ENCODE measurements at regions not wholly inside any gene's neighbourhood (a gene's known extent, or its start where the extent isn't known, plus 50 kb on each side); places are given as distances from the start of the nearest gene placed in this dataset.

DNA sequence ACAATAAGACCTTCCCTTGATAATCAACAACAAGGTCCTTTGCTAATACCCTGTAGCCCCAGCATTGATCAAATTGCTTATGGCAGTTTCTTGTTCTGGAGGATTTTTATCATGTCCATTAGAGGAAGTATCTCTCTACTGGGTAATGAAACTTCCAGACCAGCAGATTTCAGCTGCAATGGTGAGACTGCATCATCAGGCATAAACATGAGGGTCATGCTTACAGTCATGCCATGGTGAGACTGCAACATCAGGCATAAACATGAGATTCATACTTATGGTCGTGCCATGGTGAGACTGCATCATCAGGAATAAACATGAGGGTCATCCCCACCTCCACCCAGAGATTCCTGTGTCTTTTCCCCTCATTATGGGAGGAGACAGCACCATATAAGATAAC, 129.0 kb upstream of the LIPC start:
- TF ChIP-seq, protein P1, sequence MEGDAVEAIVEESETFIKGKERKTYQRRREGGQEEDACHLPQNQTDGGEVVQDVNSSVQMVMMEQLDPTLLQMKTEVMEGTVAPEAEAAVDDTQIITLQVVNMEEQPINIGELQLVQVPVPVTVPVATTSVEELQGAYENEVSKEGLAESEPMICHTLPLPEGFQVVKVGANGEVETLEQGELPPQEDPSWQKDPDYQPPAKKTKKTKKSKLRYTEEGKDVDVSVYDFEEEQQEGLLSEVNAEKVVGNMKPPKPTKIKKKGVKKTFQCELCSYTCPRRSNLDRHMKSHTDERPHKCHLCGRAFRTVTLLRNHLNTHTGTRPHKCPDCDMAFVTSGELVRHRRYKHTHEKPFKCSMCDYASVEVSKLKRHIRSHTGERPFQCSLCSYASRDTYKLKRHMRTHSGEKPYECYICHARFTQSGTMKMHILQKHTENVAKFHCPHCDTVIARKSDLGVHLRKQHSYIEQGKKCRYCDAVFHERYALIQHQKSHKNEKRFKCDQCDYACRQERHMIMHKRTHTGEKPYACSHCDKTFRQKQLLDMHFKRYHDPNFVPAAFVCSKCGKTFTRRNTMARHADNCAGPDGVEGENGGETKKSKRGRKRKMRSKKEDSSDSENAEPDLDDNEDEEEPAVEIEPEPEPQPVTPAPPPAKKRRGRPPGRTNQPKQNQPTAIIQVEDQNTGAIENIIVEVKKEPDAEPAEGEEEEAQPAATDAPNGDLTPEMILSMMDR (IDR thresholded peaks at IDR 0.05; ENCODE audit: insufficient read depth, low read depth, low read length, missing control alignments) = no peak
- no peak for DNase-seq (ENCODE audit: low read depth)
- no peak overlapping the region for H3K4me3 ChIP-seq (ENCODE audit: low read depth, low read length)

DNA sequence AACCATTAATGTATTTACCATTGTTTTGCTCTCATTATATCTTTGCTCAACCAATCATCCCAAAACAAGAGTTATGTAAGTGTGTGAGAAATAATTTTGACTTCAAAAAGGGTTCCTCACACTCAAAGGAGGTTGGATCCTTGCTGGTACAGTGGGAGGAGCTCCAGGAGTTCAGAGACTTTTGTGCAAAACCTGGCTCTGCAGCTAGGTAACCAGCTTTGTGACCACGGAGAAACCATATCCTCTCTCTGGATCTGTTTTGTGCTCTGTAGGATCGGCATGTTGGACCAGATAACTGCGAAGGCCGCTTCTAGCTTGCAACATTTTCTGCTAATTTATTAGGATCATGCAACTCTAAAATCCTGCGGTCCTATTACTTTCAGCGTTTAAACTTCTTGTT, 128.6 kb upstream of the LIPC start:
- no peak overlapping the region for H3K4me3 ChIP-seq (ENCODE audit: low read depth, low read length)
- no peak for DNase-seq (ENCODE audit: low read depth)
- TF ChIP-seq, protein P1 (IDR thresholded peaks at IDR 0.05; ENCODE audit: insufficient read depth, low read depth, low read length, missing control alignments) = no peak

DNA sequence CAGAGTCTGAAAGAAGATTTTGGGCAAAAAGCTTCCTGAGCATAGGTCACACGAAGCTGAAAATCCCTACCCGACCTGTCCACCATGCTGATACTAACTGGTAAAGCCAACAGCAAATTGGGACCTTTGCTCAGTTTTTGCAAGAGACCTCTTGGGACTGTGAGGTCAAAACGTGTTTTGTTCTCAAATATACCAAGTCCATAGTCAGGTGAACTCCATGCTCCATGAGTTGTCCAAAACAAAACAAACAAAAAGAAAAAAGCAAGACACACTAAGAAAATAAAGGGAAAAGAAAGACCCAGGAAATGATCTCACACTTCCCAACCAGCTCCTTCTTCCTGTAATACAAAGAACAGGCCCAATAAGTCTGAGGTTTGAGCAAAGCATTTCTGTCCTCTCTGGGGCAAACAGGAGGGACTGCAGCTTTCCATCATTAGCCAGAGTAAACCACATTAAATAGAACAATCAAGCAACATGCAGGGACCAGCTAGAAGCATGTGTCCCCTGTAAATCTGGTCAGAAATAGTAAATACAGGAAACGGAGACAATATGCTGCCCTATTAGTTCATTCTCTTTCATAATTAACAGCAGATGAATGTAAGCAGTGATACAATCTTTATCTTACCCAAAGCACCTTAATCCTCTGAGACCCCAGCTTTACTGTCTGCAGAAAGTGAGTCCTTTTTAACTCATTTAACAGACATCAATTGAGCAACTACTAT, 125.0 kb upstream of the LIPC start:
- TF ChIP-seq, protein P1 (IDR thresholded peaks at IDR 0.05; ENCODE audit: insufficient read depth, low read depth, low read length, missing control alignments) = no peak
- H3K4me3 ChIP-seq (ENCODE audit: low read depth, low read length) = no peak overlapping the region
- DNase-seq (ENCODE audit: low read depth) = no peak

DNA sequence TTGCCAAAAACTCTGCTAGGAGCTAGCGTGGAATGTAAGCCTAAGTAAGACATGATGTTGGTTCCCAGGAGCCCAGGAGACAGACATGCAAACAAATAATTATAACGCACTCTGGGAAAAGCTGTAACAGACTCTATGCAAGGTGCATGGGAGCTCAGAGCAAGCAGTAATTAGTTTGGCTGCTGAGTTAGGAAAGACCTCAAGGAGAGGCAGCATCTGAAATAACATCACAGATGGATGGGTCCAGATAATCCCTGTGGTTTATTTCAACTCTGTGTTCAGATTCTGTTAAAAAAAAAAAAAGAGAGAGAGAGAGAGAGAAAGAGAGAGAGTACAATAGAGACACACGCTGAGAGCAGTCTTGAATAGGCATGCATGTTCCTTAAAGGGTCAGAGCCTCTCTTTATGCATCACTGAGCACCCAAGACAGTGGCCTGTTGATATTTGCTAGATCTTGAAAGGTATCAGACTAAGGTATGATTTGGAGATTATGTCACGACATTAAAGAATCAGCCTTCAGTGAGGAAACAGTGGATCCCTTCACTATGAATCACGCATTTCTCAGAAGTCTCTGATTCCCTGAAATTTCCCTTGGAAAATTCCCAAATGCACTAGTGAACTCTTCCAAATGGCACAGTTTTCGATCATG, 124.4 kb upstream of the LIPC start:
- H3K4me3 ChIP-seq (ENCODE audit: low read depth, low read length) = no peak overlapping the region
- no peak for DNase-seq (ENCODE audit: low read depth)
- TF ChIP-seq, protein P1 (IDR thresholded peaks at IDR 0.05; ENCODE audit: insufficient read depth, low read depth, low read length, missing control alignments) = no peak

DNA sequence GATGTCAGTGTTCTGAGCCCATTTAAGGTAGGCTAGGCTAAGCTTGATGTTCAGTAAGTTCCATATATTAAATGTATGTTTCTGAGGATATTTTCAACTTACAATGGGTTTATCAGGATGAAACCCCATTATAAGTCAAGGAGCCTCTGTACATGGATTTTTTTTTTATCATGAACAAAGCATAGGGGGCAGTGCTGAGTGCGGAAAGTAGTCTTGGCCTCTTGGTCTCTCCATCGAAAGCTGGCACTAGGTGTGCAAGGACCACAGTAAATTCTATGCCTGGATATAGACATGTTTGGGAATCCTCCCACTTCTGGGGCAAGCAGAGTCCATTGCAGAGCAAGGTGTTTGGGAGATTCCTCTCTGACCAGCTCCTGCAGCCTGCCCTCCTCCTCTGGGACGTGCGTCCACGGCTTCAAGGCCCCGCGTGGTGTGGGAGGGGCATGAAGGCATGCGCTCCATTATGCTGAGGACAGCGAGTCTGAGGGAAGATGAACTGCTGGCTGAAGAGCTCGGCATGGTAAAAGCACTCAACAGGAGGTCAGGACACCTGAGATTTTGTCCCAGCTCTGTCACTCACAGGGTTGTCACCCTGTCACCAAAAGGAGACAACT, 122.9 kb upstream of the LIPC start:
- TF ChIP-seq, protein P1 (IDR thresholded peaks at IDR 0.05; ENCODE audit: insufficient read depth, low read depth, low read length, missing control alignments) = no peak
- no peak overlapping the region for H3K4me3 ChIP-seq (ENCODE audit: low read depth, low read length)
- no peak for DNase-seq (ENCODE audit: low read depth)

DNA sequence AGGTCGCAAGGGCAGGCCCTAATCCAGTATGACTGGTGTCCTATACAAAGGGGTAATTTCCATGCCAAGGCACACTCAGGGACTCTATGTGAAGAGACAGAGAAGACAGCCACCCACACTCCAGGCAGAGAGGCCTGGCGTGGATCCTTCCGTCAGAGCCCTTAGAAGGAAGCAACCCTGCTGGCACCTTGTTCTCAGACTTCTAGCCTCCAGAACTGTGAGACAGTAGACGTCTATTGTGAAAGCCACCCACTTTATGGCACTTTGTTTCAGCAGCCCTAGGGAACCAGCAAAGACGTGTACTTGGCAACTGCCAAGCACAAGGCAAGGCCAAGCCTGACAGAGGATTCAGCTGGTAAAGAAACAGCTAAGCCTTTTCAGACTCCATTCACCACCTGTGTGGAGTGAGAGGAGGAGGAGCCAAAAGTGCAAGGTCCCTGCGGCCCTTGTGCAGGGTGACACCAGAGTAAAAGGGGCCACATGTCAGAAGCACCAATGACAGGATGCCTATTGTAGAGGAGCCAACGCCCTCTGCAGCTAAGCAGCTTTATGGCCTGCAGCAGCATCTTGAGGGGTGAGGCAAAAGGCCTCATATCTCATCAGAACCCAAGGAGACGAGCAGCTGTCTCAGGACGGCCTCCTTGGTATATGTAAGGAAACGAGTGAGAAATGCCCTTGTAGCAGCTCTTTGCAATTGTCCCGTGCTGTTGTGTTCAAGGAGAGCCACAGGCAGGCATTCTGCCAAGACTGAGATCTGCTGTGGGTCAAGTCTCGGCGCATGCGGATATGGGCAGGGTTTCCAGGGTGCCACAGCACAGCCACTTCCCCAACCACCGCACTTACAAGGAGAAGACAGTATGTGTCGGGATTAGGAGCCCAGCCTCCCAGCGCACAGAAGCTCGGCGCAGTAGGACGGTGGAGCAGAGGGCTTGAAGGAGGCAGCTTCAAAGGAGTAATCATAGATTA, 121.5 kb upstream of the LIPC start:
- TF ChIP-seq, protein P1 (IDR thresholded peaks at IDR 0.05; ENCODE audit: insufficient read depth, low read depth, low read length, missing control alignments) = no peak
- no peak for DNase-seq (ENCODE audit: low read depth)
- no peak overlapping the region for H3K4me3 ChIP-seq (ENCODE audit: low read depth, low read length)
